ENCODE measurements at regions not wholly inside any gene's neighbourhood (a gene's known extent, or its start where the extent isn't known, plus 50 kb on each side); places are given as distances from the start of the nearest gene placed in this dataset.

DNA sequence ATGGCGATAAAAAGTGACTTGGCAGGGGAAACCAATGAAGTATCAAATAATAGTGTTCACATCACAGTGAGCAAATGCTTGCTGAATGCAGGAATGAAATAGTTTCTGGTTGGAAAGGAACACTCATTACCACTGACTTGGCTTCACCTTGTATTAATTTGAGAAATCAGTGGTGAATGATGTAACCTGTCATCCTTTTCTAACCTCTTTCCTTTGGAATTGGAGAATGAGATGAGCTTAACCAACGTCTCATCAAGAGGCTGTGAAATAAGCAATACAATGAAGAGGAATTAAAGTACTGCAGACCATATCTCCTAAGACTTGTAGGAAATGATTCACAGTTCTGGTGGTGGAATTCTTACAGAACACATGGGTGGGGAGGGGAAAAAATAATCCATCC, 192.2 kb downstream of the DMAC1 start:
- TF ChIP-seq, protein P1, sequence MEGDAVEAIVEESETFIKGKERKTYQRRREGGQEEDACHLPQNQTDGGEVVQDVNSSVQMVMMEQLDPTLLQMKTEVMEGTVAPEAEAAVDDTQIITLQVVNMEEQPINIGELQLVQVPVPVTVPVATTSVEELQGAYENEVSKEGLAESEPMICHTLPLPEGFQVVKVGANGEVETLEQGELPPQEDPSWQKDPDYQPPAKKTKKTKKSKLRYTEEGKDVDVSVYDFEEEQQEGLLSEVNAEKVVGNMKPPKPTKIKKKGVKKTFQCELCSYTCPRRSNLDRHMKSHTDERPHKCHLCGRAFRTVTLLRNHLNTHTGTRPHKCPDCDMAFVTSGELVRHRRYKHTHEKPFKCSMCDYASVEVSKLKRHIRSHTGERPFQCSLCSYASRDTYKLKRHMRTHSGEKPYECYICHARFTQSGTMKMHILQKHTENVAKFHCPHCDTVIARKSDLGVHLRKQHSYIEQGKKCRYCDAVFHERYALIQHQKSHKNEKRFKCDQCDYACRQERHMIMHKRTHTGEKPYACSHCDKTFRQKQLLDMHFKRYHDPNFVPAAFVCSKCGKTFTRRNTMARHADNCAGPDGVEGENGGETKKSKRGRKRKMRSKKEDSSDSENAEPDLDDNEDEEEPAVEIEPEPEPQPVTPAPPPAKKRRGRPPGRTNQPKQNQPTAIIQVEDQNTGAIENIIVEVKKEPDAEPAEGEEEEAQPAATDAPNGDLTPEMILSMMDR (IDR thresholded peaks at IDR 0.05; ENCODE audit: insufficient read depth, low read depth, low read length): no peak
- H3K4me3 ChIP-seq (ENCODE audit: low read depth, low read length): no peak overlapping the region
- DNase-seq (ENCODE audit: low read depth): no peak

DNA sequence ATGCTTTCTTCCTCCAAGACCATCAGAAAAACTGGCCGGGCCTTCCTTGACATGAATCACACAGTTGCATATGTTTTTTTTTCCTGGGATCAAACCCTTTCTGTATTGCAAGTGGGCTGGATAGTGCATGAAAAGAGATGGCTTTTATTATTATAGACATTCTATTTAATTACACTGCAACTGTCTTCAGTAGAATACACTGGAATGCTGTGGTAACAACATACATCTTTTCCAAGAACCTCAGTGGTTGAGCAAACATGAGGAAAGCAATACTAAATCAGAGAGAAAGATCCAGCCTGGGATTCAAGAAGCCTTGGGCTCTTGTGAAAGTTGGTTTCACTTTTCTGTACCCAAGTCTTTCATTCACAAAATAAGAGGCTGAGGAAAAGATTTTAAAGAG, 193.0 kb downstream of the DMAC1 start:
- H3K4me3 ChIP-seq (ENCODE audit: low read depth, low read length): no peak overlapping the region
- no peak for DNase-seq (ENCODE audit: low read depth)
- TF ChIP-seq, protein P1 (IDR thresholded peaks at IDR 0.05; ENCODE audit: insufficient read depth, low read depth, low read length): no peak

DNA sequence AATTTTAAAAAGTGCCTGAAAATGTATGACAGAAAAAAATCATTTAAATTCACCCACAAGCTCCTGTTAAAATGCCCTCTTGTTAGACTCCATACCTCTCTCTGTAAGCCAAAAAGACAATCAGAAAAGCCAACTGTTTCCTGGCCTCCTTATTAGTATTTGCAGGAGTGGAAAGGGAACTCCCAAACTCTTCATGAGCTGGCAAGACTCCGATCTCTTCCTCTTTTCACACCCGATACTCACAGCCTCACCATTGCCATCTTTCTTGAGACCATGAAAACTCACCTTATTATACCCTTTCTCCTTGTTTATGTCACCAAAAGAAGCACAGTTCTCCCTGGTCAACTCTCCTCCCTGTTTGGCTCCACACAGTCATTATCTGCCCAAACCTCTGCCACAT, 197.8 kb downstream of the DMAC1 start:
- TF ChIP-seq, protein P1 (IDR thresholded peaks at IDR 0.05; ENCODE audit: insufficient read depth, low read depth, low read length): no peak
- DNase-seq (ENCODE audit: low read depth): no peak
- H3K4me3 ChIP-seq (ENCODE audit: low read depth, low read length): no peak overlapping the region

DNA sequence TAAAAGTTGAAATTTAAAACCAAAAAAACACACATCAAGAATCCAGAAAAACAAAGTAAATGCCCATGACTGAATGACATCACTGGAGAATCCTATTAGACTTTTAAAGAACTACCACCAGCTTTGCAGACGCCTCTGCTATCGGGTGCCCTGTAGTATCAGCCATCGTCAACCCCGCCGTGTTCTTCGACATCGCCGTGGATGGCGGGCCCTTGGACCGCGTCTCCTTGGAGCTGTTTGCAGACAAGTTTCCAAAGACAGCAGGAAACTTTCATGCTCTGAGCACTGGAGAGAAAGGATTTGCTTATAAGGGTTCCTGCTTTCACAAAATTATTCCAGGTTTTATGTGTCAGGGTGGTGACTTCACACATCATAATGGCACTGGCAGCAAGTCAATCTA, 201.9 kb downstream of the DMAC1 start:
- TF ChIP-seq, protein P1 (IDR thresholded peaks at IDR 0.05; ENCODE audit: insufficient read depth, low read depth, low read length): no peak
- no peak overlapping the region for H3K4me3 ChIP-seq (ENCODE audit: low read depth, low read length)
- no peak for DNase-seq (ENCODE audit: low read depth)

DNA sequence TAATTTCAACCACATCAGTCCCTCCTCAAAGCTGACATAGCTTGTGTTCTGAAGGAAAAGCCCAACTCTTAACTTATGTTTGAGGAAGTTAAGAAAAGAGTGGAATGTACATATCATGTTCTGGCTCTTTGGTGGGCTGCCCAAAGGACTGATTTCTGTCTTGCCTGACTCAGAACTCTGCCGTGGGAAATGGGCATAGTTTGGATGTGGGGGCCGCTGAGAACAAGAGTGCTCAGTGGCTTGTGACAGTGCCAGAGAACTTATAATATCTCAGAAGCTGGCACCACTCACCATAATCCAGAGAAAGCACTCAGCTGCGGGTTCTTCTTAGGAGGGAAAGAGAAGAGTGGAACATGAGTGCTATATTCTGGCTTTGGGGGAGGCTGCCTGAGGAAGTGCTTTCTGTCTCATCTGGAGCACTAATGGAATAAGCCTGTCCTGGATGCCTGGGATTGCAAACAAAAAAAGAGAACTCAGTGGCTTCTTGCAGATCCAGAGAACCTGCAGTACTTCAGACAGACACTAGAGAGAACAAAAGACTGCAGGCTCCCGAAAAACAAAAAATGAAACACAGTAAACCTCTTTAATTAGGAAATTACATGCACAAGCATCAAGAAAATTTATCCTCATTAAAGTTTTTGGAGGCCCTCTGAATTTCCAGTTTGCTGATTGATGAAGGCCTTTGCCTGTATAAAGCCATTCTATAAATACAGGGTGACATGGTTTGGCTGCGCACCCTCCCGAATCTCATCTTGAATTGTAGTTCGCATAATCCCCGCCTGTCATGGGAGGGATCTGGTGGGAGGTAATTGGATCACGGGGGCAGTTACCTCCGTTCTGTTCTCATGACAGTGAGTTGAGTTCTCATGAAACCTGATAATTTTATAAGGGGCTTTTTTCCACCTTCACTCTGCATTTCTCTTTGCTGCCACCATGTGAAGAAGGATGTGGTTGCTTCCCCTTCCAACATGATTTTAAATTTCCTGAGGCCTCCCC, 207.0 kb downstream of the DMAC1 start:
- no peak overlapping the region for H3K4me3 ChIP-seq (ENCODE audit: low read depth, low read length)
- TF ChIP-seq, protein P1 (IDR thresholded peaks at IDR 0.05; ENCODE audit: insufficient read depth, low read depth, low read length): no peak
- DNase-seq (ENCODE audit: low read depth): no peak

DNA sequence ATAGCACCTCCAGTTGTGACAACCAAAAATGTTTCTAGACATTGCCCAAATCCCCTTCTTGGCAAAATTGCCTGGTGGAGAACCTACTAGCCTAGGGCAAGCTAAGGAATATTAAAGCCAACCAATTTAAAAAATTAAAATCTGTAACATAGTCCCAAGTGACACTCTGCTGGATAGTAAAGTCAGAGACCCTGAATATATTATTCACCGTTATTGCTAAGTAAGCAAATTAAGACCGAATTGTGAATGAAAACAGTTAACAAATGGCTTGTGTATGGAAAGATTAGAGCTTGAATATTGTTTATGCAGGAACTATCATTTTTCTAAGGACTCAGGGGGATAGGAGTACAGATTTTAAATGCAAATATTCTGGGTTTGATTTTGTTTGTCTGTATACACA, 208.1 kb downstream of the DMAC1 start:
- H3K4me3 ChIP-seq (ENCODE audit: low read depth, low read length): no peak overlapping the region
- TF ChIP-seq, protein P1 (IDR thresholded peaks at IDR 0.05; ENCODE audit: insufficient read depth, low read depth, low read length): no peak
- DNase-seq (ENCODE audit: low read depth): no peak
